GM21529 (cell line): ENCODE measurements at regions not wholly inside any gene's neighbourhood (a gene's known extent, or its start where the extent isn't known, plus 50 kb on each side); places are given as distances from the start of the nearest gene placed in this dataset.
A peak's percentile ranks its signal among the peaks of the same experiment; 100 is the strongest.
"Not testable (repeated sequence)": the region's sequence is repeated elsewhere in the genome, so short reads cannot be mapped to it uniquely, and the experiment has no call there.

Experiments
- ATAC-seq: cut with Tn5 transposase; IDR thresholded peaks from one replicate; pipeline ENCODE4 v1.9.1; 2021; ENCODE audit not compliant: unreplicated experiment

DNA sequence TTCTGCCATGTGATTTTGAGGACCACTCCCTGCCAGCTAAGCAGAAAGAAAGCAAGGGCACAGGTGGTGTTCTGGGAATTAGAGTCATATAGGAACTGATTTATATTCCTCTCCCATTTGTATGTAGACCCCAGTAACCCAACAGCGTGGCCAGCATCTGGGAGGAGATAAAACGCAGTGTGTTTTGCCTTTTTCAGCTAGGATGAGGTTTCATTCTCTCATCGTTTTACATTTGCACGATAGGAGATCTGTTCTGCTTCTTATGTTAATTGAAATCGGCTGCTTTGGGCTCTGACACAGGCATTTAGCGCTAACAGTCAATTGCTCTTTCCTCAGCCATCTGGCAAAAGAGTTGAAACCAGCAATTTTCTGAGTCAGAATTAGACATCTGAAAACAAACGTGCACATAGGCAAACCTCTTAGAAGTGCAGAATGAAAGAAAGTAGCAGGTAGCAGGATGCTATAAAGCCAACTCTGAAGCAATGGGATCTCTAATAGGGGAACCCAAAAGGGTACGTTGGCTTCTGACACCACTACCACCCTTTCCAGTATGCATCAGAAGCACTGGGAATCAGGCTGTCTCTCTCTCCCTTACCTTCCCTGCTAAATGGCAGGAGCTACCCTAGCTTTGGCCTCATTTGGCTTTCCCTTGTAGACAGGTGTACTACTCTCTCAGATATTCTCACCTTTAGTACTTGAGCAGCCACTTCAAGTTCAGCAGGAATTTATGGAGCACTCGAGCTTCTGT is 219.1 kb downstream of the PHLDA1 start:
- peak; percentile 67 for ATAC-seq

DNA sequence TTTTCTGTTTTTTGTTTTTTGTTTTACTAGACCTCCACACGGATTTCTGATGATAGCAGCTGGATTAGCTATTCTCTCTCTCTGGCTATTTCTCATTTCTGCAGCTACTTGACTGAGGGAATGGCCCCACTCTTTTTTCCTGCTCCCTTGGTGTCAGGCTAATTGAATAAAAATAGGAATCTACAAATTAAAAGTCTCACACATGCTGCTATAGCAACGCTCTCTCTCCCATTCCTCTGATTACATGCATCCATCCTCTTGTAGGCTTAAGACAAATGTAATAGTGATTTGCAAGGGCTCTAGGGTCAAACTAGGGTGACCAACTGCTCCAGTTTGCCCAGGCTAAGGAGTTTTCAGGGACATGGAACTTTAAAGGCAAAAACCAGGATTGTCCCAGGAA is 221.8 kb downstream of the PHLDA1 start:
- no peak for ATAC-seq

DNA sequence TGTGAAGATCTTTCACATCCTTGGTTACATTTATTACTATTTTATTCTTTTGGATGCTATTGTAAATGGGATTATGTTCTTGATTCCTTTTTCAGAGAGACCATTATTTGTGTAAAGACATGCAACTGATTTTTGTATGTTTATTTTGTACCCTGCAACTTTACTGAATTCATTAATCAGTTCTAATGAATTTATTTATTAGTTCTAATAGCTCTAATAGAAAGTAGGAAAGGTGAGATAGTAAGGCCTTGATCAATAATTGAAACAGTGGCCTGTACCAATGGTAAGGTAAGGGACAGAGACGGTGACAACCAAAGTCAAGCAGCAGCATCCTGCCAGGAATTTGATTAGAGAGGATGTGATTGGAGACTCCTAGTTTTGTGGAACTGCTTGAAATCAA is 224.1 kb downstream of the PHLDA1 start:
- no peak for ATAC-seq

DNA sequence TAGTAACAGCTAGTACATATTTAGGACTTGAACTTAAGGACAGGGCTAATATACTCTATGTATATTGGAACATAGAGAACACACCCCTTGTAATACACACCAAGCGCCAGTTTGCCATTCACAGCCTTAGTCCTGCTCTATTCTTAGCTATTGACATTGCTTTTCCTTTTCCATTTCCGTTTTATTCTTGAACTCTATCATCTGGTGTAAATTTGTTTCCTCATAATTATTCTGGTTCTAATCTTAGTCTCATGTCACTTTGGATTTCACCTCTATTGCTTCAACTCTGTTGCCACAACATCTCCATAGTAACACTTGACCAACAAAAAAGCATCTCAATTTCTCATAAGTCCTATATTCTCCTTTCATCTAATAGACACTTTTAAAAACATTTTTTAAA is 225.7 kb downstream of the PHLDA1 start:
- no peak for ATAC-seq

DNA sequence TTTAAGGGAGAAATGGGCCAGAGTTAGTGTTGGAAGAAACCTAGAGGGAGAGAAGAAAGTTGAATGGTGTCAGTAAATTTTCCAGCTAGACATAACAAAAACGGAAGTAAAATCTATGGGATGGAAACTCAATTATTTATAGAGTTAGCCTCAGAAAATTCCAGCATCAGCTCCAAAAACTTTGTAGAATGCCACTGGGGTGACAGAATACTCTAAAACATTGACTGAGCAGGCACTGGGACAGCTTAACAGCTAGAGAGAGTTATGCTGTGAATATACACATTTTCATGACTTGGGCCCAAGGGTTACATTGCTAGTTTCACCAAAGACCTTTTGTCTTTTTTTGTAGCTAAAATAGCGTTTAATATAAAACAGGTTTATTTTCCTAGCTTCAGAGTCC is 226.3 kb downstream of the PHLDA1 start:
- no peak for ATAC-seq

DNA sequence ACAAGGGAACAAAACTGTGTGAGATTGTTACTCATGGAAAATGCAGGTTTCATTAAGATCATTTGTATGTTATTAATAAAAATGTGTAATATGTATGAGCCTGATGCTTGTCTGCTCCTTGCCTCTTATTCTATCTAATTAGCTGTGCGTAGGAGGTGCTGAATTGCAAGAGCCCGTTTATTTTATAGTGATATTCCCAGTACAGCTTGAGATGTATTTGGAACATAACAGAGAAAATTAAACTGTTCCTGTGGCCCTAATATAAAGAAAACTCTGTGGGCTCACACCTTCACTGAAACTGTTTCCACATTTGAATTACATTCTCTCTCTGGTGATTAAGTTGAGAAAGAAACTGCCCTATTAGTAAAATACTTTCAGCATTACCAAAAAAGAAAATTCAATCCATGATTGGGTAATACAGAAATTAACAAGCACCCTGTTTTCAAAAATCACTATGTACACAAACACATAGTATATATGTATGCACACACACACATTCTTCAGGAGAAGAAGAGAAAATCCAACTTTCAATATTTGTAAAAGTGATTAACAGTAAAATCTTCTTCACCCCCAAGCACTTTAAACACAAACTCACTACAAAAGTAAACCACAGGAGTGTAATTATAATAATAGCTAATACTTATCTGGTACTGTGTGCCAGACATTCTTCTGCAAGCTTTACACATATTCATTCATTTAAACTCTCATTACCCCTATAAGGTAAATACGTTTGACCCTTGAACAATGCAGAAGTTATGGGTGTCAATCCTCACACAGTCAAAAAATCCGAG is 233.2 kb downstream of the PHLDA1 start:
- no peak for ATAC-seq

DNA sequence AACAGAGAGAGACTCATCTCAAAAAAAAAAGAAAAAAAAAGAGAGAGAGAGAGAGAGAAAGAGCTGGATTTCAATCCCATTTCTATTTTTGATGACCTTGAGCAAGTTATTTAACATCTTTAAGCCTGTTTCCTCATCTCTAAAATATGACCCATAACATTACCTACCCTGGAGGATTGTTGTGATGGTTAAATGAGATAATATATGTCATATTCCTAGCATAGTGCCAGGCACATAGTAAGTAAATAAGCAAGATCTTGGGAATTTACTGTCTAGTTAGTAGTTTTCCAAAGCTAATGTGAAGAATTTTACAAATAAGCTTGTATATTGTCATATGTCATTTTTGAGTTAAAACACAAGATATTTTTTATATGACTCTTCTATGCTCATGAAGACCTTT is 236.5 kb downstream of the PHLDA1 start:
- ATAC-seq: no peak

DNA sequence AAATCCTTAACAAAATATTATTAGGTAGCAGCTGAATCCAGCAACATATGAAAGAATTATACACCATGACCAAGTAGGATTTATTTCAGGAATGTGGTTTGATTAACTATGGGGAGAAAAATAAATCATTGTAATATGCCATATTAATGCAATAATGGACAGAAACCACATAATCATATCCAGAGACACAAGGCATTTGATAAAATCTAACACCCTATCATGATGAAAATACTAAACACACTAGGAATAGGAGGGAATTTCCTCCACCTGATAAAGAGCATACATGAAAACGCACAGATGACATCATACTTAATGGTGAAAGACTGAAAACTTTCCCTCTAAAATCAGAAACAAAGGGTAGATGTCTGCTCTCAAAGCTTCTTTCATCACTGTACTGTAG is 238.9 kb downstream of the PHLDA1 start:
- no peak for ATAC-seq

DNA sequence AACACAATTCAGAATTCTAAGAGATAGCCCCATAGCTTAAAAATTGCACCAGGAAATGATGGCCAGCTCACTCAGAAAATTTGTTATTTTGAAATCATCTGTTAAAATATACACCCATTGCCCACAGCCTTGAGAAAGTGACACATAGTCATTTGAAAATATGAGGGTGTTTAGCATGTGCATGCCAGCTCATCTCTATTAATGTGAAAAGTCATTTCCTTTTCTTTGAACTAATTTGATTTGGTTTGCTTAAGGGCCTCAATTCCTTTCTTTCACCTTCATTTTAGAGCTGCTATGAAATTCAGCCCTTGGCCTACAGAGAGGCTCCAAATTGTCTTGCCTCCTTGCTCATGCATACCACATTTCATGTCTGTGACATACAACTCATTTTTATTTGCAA is 241.4 kb downstream of the PHLDA1 start:
- ATAC-seq: no peak

DNA sequence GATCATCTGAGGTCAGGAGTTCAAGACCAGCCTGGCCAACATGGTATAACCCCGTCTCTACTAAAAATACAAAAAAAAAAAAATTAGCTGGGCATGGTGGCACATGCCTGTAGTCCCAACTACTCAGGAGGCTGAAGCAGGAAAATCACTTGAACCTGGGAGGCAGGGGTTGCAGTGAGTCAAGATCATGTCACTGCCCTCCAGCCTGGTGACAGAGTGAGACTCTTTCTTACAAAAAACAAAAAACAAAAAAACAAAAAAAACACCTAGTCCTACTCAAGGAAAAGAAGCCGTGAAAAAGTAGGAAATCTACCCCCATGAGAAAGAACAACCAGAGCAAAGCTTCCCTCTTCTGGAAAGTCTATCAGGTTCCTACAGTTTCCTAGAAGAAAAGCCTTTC is 244.4 kb downstream of the PHLDA1 start:
- not testable (repeated sequence) for ATAC-seq

DNA sequence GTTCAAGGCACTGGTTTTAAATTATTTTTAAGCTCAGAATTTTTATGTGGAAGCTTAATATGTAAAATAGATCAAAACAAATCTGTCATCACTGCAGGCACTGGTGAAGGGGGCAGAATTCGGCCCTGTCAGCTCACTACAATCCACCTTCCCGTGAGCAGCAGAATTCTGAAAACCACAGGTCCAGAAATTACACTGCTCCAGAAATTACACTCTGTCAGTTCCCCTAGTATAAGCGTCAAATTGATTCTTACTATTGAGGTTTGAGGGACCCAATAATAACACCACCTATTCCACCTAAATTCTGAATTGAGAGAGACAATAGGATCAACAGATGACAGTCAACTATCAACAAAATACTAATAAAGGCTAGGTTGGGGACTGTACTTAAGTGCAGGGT is 245.5 kb downstream of the PHLDA1 start:
- no peak for ATAC-seq

DNA sequence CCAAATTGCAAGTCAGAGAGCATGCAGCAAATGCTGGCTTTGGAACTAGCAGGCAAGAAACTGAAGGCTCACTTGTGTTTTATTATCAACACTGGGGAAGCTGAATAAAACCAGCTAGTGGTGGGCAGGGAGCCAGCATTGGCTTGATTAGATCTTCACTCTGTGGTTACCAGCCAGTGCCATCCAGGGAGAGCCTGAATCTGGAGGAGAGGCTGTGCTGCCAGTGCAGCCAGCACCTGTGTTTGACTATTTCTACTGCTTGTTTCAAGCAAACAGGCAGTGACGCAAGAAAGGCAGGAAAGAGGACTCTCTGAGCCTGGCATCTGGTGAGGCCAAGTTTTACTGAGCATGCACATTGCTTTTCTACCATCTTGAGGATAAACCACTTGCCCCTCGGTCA is 247.0 kb downstream of the PHLDA1 start:
- ATAC-seq: no peak

DNA sequence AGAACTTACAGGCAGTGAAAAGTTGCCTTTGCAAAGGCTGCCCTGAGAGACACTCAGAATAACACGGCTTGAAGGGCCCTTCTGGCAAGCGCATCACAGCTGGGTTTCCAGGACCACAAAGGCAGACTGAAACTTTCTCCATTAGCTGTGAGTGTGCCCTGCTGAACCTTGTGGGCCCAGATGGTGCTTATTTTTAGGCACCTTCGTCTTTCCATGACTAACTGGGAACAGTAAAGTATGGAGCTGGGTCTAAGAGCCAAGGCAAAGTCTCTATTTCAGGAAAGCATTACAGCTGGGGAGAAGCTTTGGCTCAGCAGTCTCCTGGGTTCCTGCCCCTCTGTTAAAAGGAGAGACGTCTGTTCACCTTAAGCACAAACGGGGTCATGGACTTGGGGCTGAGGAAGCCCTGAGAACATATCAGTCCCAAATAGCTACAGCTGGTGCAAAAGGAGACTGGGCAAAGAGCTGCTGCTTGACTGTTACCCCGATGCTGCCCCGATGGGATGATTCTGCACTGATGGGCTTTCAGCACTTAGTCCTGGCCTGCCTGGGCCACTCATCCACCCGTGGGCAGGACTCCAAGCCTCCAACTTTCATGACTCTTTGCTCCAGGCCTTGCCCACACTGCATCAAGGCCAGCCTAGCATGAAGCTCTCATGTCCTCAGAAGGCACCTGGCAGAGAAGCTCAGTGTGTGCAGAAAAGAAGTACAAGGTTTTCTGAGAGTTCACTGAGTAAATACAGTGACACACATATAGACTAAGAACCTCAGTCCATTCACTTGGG is 248.3 kb downstream of the PHLDA1 start:
- ATAC-seq: no peak

DNA sequence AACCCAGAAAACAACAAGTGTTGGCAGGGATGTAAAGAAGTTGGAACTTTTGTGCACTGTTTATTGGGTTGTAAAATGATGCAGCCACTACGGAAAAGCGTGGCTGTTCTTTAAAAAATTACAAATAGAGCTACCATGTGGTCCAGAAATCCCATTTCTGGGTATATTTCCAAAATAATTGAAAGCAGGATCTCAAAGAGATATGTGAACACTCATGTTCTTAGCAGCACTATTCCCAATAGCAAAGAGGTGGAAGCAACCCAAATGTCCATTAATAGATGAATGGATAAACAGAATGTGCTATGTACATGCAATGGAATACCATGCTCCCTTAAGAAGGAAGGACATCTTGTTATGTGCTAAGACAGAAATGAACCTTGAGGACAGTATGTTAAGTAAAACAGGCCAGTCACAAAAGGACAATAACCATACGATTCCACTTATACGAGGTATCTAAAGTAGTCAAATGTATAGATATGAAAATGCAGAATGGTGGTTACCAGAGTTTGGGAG is 249.5 kb downstream of the PHLDA1 start:
- ATAC-seq: no peak

DNA sequence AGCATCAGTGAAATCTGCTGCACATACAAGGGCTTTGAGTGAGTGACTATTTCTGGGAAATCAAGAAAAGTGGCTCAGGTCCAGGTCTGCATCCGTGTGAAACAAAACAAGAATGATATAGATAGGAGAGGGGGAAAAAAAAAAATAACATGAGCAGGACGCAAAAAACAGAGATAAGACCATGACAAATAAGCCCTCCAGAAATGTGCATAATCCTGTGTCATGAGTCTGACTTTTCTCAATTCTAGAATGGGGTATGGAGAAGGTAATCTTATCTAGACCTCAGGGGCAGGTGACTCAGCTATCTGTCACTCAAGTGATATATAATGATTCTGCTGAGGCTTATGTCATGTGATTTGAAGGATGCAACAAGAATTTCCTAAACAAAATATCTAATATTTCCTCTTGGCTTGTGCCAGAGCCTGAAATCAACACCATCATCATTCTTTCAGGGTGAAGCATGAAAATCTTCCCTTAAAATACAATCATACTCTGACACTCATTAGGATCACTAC is 250.0 kb downstream of the PHLDA1 start:
- no peak for ATAC-seq

DNA sequence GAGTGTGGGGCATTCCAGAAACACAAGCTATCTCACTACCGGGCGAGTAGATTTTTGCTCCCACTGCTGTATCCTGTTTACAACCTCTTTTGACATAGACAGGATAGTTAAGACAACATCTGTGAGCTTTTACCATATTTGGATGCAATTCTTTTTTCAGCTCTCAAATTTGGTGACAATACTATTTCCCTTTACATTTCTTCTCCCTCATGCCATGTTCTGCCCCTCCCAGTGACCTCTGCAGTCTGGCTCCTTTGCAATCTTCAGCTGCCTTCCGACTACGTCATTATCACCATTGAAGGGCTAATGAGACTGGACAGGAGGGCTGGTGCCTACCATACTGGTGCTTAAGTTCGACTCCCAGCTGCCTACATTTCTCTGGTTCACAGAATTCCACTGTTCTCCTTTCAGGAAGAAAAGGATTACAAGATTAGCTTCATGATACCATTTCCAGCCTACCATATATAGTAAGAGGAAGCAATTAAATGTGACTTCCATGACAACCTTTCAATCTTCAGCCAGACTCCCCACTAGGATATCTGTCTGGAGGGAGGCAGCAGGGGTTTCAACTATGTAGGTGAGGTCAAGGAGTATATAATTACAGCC is 251.6 kb downstream of the PHLDA1 start:
- ATAC-seq: no peak

DNA sequence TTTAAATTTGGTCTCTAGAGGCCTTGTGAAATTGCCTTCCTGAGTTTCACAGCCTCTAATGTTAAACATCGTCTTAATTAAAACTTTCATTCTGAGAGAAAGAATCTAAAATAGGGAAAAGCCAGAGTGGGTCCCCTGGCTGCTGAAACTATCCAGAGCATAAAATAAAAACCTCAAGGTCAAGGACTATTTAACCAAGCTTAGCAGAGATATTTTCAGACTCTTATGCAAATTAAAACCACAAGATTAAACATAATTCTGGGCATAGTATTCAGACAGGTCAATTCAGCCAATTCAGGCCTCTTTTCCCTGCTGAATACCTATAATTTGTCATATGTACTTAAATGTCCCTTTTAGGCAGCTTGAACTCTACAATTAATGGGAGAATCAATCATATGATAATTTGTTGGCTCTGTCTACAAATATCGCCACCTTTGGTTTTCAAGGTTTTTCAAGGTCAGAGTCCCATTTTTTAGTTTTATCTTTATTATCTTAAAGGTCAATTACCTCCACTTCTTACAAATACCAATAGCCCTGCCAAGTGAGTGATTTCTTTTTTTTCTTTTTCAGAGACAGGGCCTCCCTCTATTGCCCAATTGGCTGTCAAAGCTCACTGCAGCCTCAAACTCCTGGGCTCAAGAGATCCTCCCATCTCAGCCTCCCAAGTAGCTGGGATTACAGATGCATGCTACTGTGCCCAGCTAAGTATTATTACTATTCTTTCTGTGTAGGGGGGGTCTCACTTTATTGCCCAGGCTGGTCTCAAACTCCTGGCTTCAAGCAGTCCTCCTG is 257.1 kb downstream of the PHLDA1 start:
- peak; percentile 75 for ATAC-seq

DNA sequence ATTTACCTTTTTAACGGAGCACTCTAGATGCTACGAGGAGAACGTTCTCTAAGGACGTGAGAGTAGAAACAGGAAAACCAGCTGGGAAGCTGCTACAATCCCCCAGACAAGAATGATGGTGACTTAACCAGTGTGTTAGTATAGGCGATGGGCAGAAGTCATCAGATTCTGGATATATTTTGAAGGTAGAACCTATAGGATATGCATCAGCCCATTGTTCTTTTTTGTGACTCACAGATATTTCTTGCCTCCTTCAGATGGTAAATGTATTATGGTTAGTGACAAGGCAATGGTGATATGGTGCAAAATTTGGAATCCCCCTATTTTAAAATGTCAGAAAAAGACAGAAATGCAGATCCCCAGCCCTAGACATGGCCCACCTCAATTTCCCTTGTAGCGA is 258.2 kb downstream of the PHLDA1 start:
- ATAC-seq: no peak

DNA sequence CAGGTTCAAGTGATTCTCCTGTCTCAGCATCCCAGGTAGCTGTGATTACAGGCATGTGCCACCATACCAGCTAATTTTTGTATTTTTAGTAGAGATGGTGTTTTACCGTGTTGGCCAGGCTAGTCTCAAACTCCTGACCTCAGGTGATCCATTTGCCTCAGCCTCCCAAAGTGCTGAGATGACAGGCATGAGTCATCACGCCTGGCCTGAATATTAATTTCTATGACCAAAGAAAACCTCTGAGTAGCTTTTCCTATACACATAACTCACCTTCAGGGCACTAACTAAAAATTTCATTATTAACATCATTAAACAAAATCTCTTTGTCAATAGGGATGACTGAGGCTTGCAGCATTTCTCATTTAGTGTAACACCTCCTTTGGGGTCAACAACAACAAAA is 259.6 kb upstream of the KRR1 start:
- ATAC-seq: no peak

DNA sequence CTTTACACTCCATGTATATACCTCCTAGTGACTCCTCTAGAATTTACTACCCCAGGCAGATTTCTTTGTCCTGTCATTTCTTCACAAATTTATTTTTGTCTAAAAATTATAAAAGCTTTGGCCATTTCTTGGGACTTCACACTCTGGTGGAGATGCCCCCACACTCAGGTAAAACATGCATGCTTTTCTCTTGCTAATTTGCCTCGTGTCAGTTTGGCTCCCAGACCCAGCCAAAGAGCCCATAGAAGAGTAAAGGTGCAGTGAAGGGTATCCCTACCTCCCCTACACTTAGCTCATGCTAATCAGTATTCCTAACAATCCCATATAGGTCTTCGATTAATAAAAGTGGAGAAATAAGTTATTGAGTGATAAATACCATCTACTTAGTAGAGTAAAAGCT is 256.5 kb upstream of the KRR1 start:
- ATAC-seq: no peak
